OCI-LY1 (cell line): ENCODE measurements at regions not wholly inside any gene's neighbourhood (a gene's known extent, or its start where the extent isn't known, plus 50 kb on each side); places are given as distances from the start of the nearest gene placed in this dataset.

Experiments
- CTCF ChIP-seq: fragments of 200-600 bp; sonication (generic), shearing (Covaris generic); IDR thresholded peaks from 2 replicates; pipeline ENCODE4 v1.5.1; 2017; ENCODE audit warnings: mild to moderate bottlenecking, antibody characterized with exemption, low read length, moderate library complexity, mixed read lengths
- EZH2 ChIP-seq: fragments of 200-600 bp; sonication (generic), shearing (Covaris generic); IDR thresholded peaks from 2 replicates; pipeline ENCODE4 v1.8.0; 2017; ENCODE audit warnings: borderline replicate concordance, mixed run types, mild to moderate bottlenecking, antibody characterized with exemption, low read length, moderate library complexity, mixed read lengths

GRCh38 chr11:15728207-15728606 lies 613.5 kb downstream of the INSC start:
- TF ChIP-seq CTCF (no peak), EZH2 (no peak)
